ENCODE measurements at regions not wholly inside any gene's neighbourhood (a gene's known extent, or its start where the extent isn't known, plus 50 kb on each side); places are given as distances from the start of the nearest gene placed in this dataset.
"Not testable (repeated sequence)": the region's sequence is repeated elsewhere in the genome, so short reads cannot be mapped to it uniquely, and the experiment has no call there.

GRCh38 chr16:86244158-86244557 is 266.2 kb upstream of the FOXF1 start:
- no peak for FAIRE-seq

GRCh38 chr16:86244936-86245335 is 265.4 kb upstream of the FOXF1 start:
- FAIRE-seq = no peak

GRCh38 chr16:86245351-86245750 is 265.0 kb upstream of the FOXF1 start:
- no peak for FAIRE-seq

GRCh38 chr16:86245895-86246294 is 264.4 kb upstream of the FOXF1 start:
- FAIRE-seq = no peak

GRCh38 chr16:86248310-86248905 is 261.9 kb upstream of the FOXF1 start:
- FAIRE-seq = no peak

- no peak for FAIRE-seq
Observed at GRCh38 chr16:86249631-86250030, 260.7 kb upstream of the FOXF1 start.

GRCh38 chr16:86251682-86252081 is 258.6 kb upstream of the FOXF1 start:
- FAIRE-seq = no peak

GRCh38 chr16:86252596-86252995 is 257.7 kb upstream of the FOXF1 start:
- FAIRE-seq = no peak

- no peak for FAIRE-seq
Observed at GRCh38 chr16:86255966-86256365, 254.4 kb upstream of the FOXF1 start.

- FAIRE-seq = no peak
Observed at GRCh38 chr16:86256995-86257394, 253.3 kb upstream of the FOXF1 start.

GRCh38 chr16:86257546-86257945 is 252.8 kb upstream of the FOXF1 start:
- no peak for FAIRE-seq

- no peak for FAIRE-seq
Observed at GRCh38 chr16:86258713-86259112, 251.6 kb upstream of the FOXF1 start.

GRCh38 chr16:86259499-86259898 is 250.8 kb upstream of the FOXF1 start:
- no peak for FAIRE-seq

- no peak for FAIRE-seq
Observed at GRCh38 chr16:86261379-86261778, 248.9 kb upstream of the FOXF1 start.

- FAIRE-seq = not testable (repeated sequence)
Observed at GRCh38 chr16:86267657-86268056, 242.7 kb upstream of the FOXF1 start.

- no peak for FAIRE-seq
Observed at GRCh38 chr16:86270696-86271095, 239.6 kb upstream of the FOXF1 start.

- FAIRE-seq = no peak
Observed at GRCh38 chr16:86272744-86273143, 237.6 kb upstream of the FOXF1 start.

- FAIRE-seq = no peak
Observed at GRCh38 chr16:86277221-86277620, 233.1 kb upstream of the FOXF1 start.

GRCh38 chr16:86277859-86278258 is 232.5 kb upstream of the FOXF1 start:
- not testable (repeated sequence) for FAIRE-seq

- no peak for FAIRE-seq
Observed at GRCh38 chr16:86281421-86281820, 228.9 kb upstream of the FOXF1 start.

GRCh38 chr16:86283944-86284343 is 226.4 kb upstream of the FOXF1 start:
- no peak for FAIRE-seq

- FAIRE-seq = no peak
Observed at GRCh38 chr16:86285421-86285820, 224.9 kb upstream of the FOXF1 start.

- FAIRE-seq = no peak
Observed at GRCh38 chr16:86285938-86286921, 224.1 kb upstream of the FOXF1 start.

- no peak for FAIRE-seq
Observed at GRCh38 chr16:86286991-86287663, 223.2 kb upstream of the FOXF1 start.
